Trophoblast cell (in vitro differentiated cells and primary cell): ENCODE measurements at regions not wholly inside any gene's neighbourhood (a gene's known extent, or its start where the extent isn't known, plus 50 kb on each side); places are given as distances from the start of the nearest gene placed in this dataset.

Experiments used
- DNase-seq, 2 donors: peaks; one replicate each; pipeline ENCODE4 v3.0.0-alpha.2; 2016
- H2AFZ ChIP-seq: 2 replicates; pipeline ENCODE4 v1.6.1; 2013; ENCODE audit warnings: low read length, moderate library complexity, mild to moderate bottlenecking; ENCODE audit not compliant: insufficient read depth, poor library complexity
- H2AK5ac ChIP-seq: 2 replicates; pipeline ENCODE4 v1.6.1; 2013; ENCODE audit warnings: mild to moderate bottlenecking, low read length
- H2BK120ac ChIP-seq: 2 replicates; pipeline ENCODE4 v1.6.1; 2013; ENCODE audit warnings: low read length, mild to moderate bottlenecking, moderate library complexity; ENCODE audit not compliant: insufficient read depth, poor library complexity
- H2BK12ac ChIP-seq: 2 replicates; pipeline ENCODE4 v1.6.1; 2013; ENCODE audit warnings: mild to moderate bottlenecking, low read length, moderate library complexity
- H2BK5ac ChIP-seq: 2 replicates; pipeline ENCODE4 v1.6.1; 2013; ENCODE audit warnings: low read length, low read depth, moderate library complexity, mild to moderate bottlenecking; ENCODE audit not compliant: poor library complexity
- H3K14ac ChIP-seq: 2 replicates; pipeline ENCODE4 v1.6.1; 2013; ENCODE audit warnings: mild to moderate bottlenecking, low read length
- H3K18ac ChIP-seq: 2 replicates; pipeline ENCODE4 v1.6.1; 2013; ENCODE audit warnings: mild to moderate bottlenecking, low read length
- H3K23ac ChIP-seq: 2 replicates; pipeline ENCODE4 v1.6.1; 2013; ENCODE audit warnings: low read length
- H3K27ac ChIP-seq: 2 replicates; pipeline ENCODE4 v1.5.1; 2013; ENCODE audit warnings: low read depth, mild to moderate bottlenecking, inconsistent platforms, low read length, moderate library complexity
- H3K27me3 ChIP-seq: 2 replicates; pipeline ENCODE4 v1.6.1; 2013; ENCODE audit warnings: inconsistent platforms, mild to moderate bottlenecking, low read length, moderate library complexity; ENCODE audit not compliant: insufficient read depth
- H3K36me3 ChIP-seq, 2 experiments: 1 replicate in 1 of 2; 2 replicates in 1 of 2; pipeline ENCODE4 v1.6.1; 2013; ENCODE audit warnings: low read length in 2 of 2, mild to moderate bottlenecking in 2 of 2, moderate library complexity in 1 of 2; ENCODE audit not compliant: insufficient read depth in 2 of 2, control insufficient read depth in 1 of 2
- H3K4ac ChIP-seq: 2 replicates; pipeline ENCODE4 v1.6.1; 2013; ENCODE audit warnings: low read depth, mild to moderate bottlenecking, low read length, moderate library complexity
- H3K4me1 ChIP-seq, 2 experiments: 1 replicate in 1 of 2; 2 replicates in 1 of 2; pipeline ENCODE4 v1.6.1; 2013; ENCODE audit warnings: low read length in 2 of 2, mild to moderate bottlenecking in 2 of 2, moderate library complexity in 1 of 2; ENCODE audit not compliant: insufficient read depth in 2 of 2, control insufficient read depth in 1 of 2
- H3K4me2 ChIP-seq: 2 replicates; pipeline ENCODE4 v1.6.1; 2013; ENCODE audit warnings: inconsistent platforms, mild to moderate bottlenecking, low read length, moderate library complexity
- H3K4me3 ChIP-seq: 2 replicates; pipeline ENCODE4 v1.5.1; 2013; ENCODE audit warnings: mild to moderate bottlenecking, low read depth, low read length, inconsistent platforms
- H3K79me1 ChIP-seq: one replicate; pipeline ENCODE4 v1.6.1; 2013; ENCODE audit warnings: low read length
- H3K79me2 ChIP-seq: 2 replicates; pipeline ENCODE4 v1.6.1; 2013; ENCODE audit warnings: low read length, mild to moderate bottlenecking; ENCODE audit not compliant: control insufficient read depth, insufficient read depth, poor library complexity
- H3K9ac ChIP-seq: 2 replicates; pipeline ENCODE4 v1.6.1; 2013; ENCODE audit warnings: mild to moderate bottlenecking, low read length
- H3K9me3 ChIP-seq: 2 replicates; pipeline ENCODE4 v1.6.1; 2013; ENCODE audit warnings: low read depth, mild to moderate bottlenecking, control low read depth, inconsistent platforms, low read length; ENCODE audit not compliant: insufficient read depth
- H4K12ac ChIP-seq: 2 replicates; pipeline ENCODE4 v1.6.1; 2013; ENCODE audit warnings: low read depth, mild to moderate bottlenecking, low read length, moderate library complexity
- H4K8ac ChIP-seq: 2 replicates; pipeline ENCODE4 v1.6.1; 2013; ENCODE audit warnings: low read depth, mild to moderate bottlenecking, low read length, moderate library complexity
- H4K91ac ChIP-seq: one replicate; pipeline ENCODE4 v1.6.1; 2013; ENCODE audit warnings: low read depth, mild to moderate bottlenecking, low read length, moderate library complexity
- WGBS: extraction: QIAGEN DNeasy Blood & Tissue Kit; methylation state at CpG from one replicate; pipeline ENCODE4 v1.1.7; 2013; ENCODE audit warnings: missing lambda C conversion rate; ENCODE audit not compliant: insufficient read length, insufficient coverage; ENCODE audit errors: extremely low coverage; 5-methylcytosine and 5-hydroxymethylcytosine counted together

GRCh38 chr16:86068722-86069121, 169.8 kb downstream of the IRF8 start:
- H3K4me1 ChIP-seq: no peaks in the 10 kb centered on the region
- no peak overlapping the region for H3K9ac ChIP-seq
- WGBS: no CpG with 5 or more reads among the region's 8 CpGs
- no peak overlapping the region for H4K12ac ChIP-seq
- H2AFZ ChIP-seq: no peak overlapping the region
- peaks cover 2% of the 10 kb centered on the region for H3K9me3 ChIP-seq
- no peak overlapping the region for H2AK5ac ChIP-seq
- no peak overlapping the region for H4K8ac ChIP-seq
- H2BK120ac ChIP-seq: no peak overlapping the region
- H3K79me1 ChIP-seq: no peaks in the 10 kb centered on the region
- no peak overlapping the region for H2BK12ac ChIP-seq
- no peaks in the 10 kb centered on the region for H3K27me3 ChIP-seq
- no peak overlapping the region for H4K91ac ChIP-seq
- H3K4ac ChIP-seq: no peak overlapping the region
- H3K23ac ChIP-seq: no peak overlapping the region
- H3K14ac ChIP-seq: no peak overlapping the region
- H3K18ac ChIP-seq: no peak overlapping the region
- H3K4me3 ChIP-seq: no peak overlapping the region
- H3K27ac ChIP-seq: no peak overlapping the region
- H3K36me3 ChIP-seq: no peaks in the 10 kb centered on the region
- H3K4me2 ChIP-seq: no peak overlapping the region
- H2BK5ac ChIP-seq: no peak overlapping the region
- no peak for DNase-seq
- no peaks in the 10 kb centered on the region for H3K79me2 ChIP-seq

- H2BK12ac ChIP-seq: no peak overlapping the region
- no peak overlapping the region for H4K8ac ChIP-seq
- H3K9ac ChIP-seq: no peak overlapping the region
- H3K4me1 ChIP-seq: peaks cover 0 to 4% of the 10 kb centered on the region in 2 experiments
- H3K79me1 ChIP-seq: no peaks in the 10 kb centered on the region
- no peak overlapping the region for H3K4ac ChIP-seq
- no peak overlapping the region for H2BK5ac ChIP-seq
- H3K4me3 ChIP-seq: no peak overlapping the region
- H3K27ac ChIP-seq: no peak overlapping the region
- peaks cover 2% of the 10 kb centered on the region for H3K9me3 ChIP-seq
- DNase-seq: no peak
- no peak overlapping the region for H4K91ac ChIP-seq
- H2AFZ ChIP-seq: no peak overlapping the region
- no peak overlapping the region for H3K18ac ChIP-seq
- no peak overlapping the region for H2AK5ac ChIP-seq
- WGBS: no CpG with 5 or more reads among the region's 21 CpGs
- no peak overlapping the region for H4K12ac ChIP-seq
- H3K14ac ChIP-seq: no peak overlapping the region
- no peak overlapping the region for H3K23ac ChIP-seq
- no peaks in the 10 kb centered on the region for H3K79me2 ChIP-seq
- H2BK120ac ChIP-seq: no peak overlapping the region
- H3K27me3 ChIP-seq: no peaks in the 10 kb centered on the region
- H3K36me3 ChIP-seq: no peaks in the 10 kb centered on the region
- H3K4me2 ChIP-seq: no peak overlapping the region
Measured at GRCh38 chr16:86069736-86070298, 170.9 kb downstream of the IRF8 start.

GRCh38 chr16:86070484-86070883, 171.5 kb downstream of the IRF8 start:
- peaks cover 2% of the 10 kb centered on the region for H3K9me3 ChIP-seq
- H3K4me2 ChIP-seq: no peak overlapping the region
- H2BK5ac ChIP-seq: no peak overlapping the region
- no peaks in the 10 kb centered on the region for H3K36me3 ChIP-seq
- H3K9ac ChIP-seq: no peak overlapping the region
- H3K18ac ChIP-seq: no peak overlapping the region
- H3K79me2 ChIP-seq: no peaks in the 10 kb centered on the region
- H3K4me1 ChIP-seq: peaks cover 0 to 10% of the 10 kb centered on the region in 2 experiments
- no peak overlapping the region for H2AK5ac ChIP-seq
- no peaks in the 10 kb centered on the region for H3K27me3 ChIP-seq
- no peak overlapping the region for H3K14ac ChIP-seq
- H2BK12ac ChIP-seq: no peak overlapping the region
- no peak overlapping the region for H4K12ac ChIP-seq
- H3K27ac ChIP-seq: no peak overlapping the region
- no peaks in the 10 kb centered on the region for H3K79me1 ChIP-seq
- H3K4ac ChIP-seq: no peak overlapping the region
- H3K23ac ChIP-seq: no peak overlapping the region
- H2AFZ ChIP-seq: no peak overlapping the region
- no peak overlapping the region for H3K4me3 ChIP-seq
- WGBS: no CpG with 5 or more reads among the region's 6 CpGs
- no peak overlapping the region for H4K8ac ChIP-seq
- H2BK120ac ChIP-seq: no peak overlapping the region
- H4K91ac ChIP-seq: no peak overlapping the region
- DNase-seq: no peak

DNA sequence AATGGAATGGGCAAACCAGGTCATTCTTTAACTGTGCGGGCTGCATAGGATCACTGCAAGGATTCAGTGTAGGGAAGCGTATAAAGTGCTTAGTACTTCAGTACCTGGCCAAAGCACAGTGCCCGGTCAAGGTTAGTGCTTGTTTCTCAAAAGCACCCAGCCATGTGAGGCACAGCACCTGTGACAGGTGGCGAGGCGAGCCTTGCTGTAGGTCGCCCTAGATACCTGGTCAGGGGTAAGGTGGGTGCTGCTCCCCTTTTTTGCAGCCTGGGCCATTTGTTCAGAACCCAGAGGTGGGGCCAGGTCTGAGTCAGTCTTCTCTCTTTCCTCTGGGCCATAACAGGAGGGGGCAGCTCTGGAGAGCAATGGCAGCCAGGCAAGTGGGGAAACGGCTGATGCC, 172.0 kb downstream of the IRF8 start:
- no peak overlapping the region for H2BK120ac ChIP-seq
- no peak overlapping the region for H3K4ac ChIP-seq
- no peak overlapping the region for H4K91ac ChIP-seq
- H3K79me1 ChIP-seq: no peaks in the 10 kb centered on the region
- no peak overlapping the region for H2BK12ac ChIP-seq
- no CpG with 5 or more reads among the region's 7 CpGs for WGBS
- no peak overlapping the region for H3K4me3 ChIP-seq
- H2BK5ac ChIP-seq: no peak overlapping the region
- H3K27ac ChIP-seq: no peak overlapping the region
- H3K9me3 ChIP-seq: peaks cover 2% of the 10 kb centered on the region
- no peak overlapping the region for H3K4me2 ChIP-seq
- H3K9ac ChIP-seq: no peak overlapping the region
- no peak overlapping the region for H4K8ac ChIP-seq
- DNase-seq: no peak
- no peak overlapping the region for H4K12ac ChIP-seq
- H2AK5ac ChIP-seq: no peak overlapping the region
- peaks cover 0 to 10% of the 10 kb centered on the region in 2 experiments for H3K4me1 ChIP-seq
- H3K79me2 ChIP-seq: no peaks in the 10 kb centered on the region
- no peaks in the 10 kb centered on the region for H3K27me3 ChIP-seq
- no peaks in the 10 kb centered on the region for H3K36me3 ChIP-seq
- H3K23ac ChIP-seq: no peak overlapping the region
- H2AFZ ChIP-seq: no peak overlapping the region
- no peak overlapping the region for H3K18ac ChIP-seq
- no peak overlapping the region for H3K14ac ChIP-seq
